Osteocyte (in vitro differentiated cells): ENCODE measurements at regions not wholly inside any gene's neighbourhood (a gene's known extent, or its start where the extent isn't known, plus 50 kb on each side); places are given as distances from the start of the nearest gene placed in this dataset.
A peak's percentile ranks its signal among the peaks of the same experiment; 100 is the strongest.

ENCODE experiments used
- DNase-seq: peaks from one replicate; pipeline ENCODE4 v3.0.0; 2021; ENCODE audit warnings: mixed read lengths; ENCODE audit not compliant: unreplicated experiment; ENCODE audit errors: extremely low spot score
- H3K27ac Mint-ChIP-seq: one replicate; pipeline ENCODE4 v1.8.0; 2021; ENCODE audit warnings: mild to moderate bottlenecking, mixed read lengths; ENCODE audit not compliant: unreplicated experiment
- H3K27me3 Mint-ChIP-seq: one replicate; pipeline ENCODE4 v1.8.0; 2021; ENCODE audit warnings: mixed read lengths; ENCODE audit not compliant: unreplicated experiment
- H3K36me3 Mint-ChIP-seq: one replicate; pipeline ENCODE4 v1.8.0; 2021; ENCODE audit warnings: mixed read lengths; ENCODE audit not compliant: unreplicated experiment
- H3K4me1 Mint-ChIP-seq: one replicate; pipeline ENCODE4 v1.8.0; 2021; ENCODE audit warnings: mixed read lengths; ENCODE audit not compliant: unreplicated experiment
- H3K4me3 Mint-ChIP-seq: one replicate; pipeline ENCODE4 v1.8.0; 2021; ENCODE audit warnings: mild to moderate bottlenecking, moderate library complexity, mixed read lengths; ENCODE audit not compliant: unreplicated experiment
- H3K9me3 Mint-ChIP-seq: one replicate; pipeline ENCODE4 v1.8.0; 2021; ENCODE audit warnings: mixed read lengths; ENCODE audit not compliant: unreplicated experiment
- CTCF ChIP-seq: fragments of 200-600 bp; sonication (generic); IDR thresholded peaks from 2 replicates; pipeline ENCODE4 v1.5.0; 2021; ENCODE audit warnings: antibody characterized with exemption, mild to moderate bottlenecking, moderate library complexity

DNA sequence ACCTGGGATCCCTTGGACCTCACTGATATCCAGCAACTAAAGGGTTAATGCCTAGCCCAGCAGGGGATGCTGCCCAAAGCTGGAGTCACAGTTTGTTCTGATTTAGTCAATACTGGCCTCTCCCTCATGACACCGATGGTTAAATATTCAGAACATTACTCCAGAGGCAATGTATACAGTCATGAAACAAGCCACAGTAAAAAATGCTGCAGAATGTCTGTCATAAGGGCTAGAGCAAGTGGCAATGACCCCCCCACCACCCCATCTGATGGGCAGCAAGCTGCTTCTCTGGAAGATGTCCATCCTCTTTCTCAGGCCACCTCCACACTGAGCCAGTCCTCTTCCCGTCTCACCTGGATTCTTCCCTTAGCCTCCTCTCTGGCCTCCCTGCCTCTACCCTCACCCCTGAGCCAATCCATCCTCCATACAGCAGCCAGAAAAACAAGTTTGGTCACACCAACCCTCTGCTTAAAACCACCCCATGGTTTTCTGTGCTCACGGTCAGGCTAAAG is 99.0 kb upstream of the KCNG1 start:
- H3K9me3 Mint-ChIP-seq: no peaks in the 10 kb centered on the region
- peak overlapping the region; percentile 52 for H3K27ac Mint-ChIP-seq
- peaks cover 20% of the 10 kb centered on the region for H3K4me1 Mint-ChIP-seq
- H3K4me3 Mint-ChIP-seq: no peak overlapping the region
- no peaks in the 10 kb centered on the region for H3K27me3 Mint-ChIP-seq
- H3K36me3 Mint-ChIP-seq: no peaks in the 10 kb centered on the region
- TF ChIP-seq CTCF: no peak
- no peak for DNase-seq

- DNase-seq: no peak
- no peaks in the 10 kb centered on the region for H3K9me3 Mint-ChIP-seq
- H3K4me3 Mint-ChIP-seq: no peak overlapping the region
- H3K27me3 Mint-ChIP-seq: no peaks in the 10 kb centered on the region
- H3K4me1 Mint-ChIP-seq: peaks cover 20% of the 10 kb centered on the region
- peak overlapping the region; percentile 41 for H3K27ac Mint-ChIP-seq
- TF ChIP-seq CTCF: no peak
- no peaks in the 10 kb centered on the region for H3K36me3 Mint-ChIP-seq
Observed at GRCh38 chr20:51121272-51121671, 98.4 kb upstream of the KCNG1 start.

DNA sequence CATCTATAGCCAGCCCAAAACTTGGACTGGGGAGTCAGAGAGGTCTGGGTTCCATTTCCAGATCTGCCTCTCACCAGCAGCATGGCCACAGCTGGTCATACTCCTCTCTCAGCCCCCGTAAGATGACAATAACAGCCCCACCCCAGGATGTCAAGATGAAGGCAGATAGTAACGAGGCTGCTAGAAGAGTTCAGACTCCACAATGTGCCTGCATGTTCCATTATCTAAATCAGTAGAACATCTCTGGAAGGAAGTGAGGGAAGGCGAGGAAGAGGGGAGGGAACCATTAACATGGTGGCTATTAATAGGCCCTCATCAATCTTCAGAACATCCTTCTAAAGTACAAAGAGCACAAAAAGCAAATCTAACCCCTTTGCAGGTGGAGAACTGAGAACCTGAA is 98.0 kb upstream of the KCNG1 start:
- Mint-ChIP-seq H3K27ac (no peak overlapping the region), H3K27me3 (no peaks in the 10 kb centered on the region), H3K36me3 (no peaks in the 10 kb centered on the region), H3K4me3 (no peak overlapping the region), H3K9me3 (no peaks in the 10 kb centered on the region), H3K4me1 (peaks cover 20% of the 10 kb centered on the region)
- no peak for TF ChIP-seq CTCF
- DNase-seq: no peak

DNA sequence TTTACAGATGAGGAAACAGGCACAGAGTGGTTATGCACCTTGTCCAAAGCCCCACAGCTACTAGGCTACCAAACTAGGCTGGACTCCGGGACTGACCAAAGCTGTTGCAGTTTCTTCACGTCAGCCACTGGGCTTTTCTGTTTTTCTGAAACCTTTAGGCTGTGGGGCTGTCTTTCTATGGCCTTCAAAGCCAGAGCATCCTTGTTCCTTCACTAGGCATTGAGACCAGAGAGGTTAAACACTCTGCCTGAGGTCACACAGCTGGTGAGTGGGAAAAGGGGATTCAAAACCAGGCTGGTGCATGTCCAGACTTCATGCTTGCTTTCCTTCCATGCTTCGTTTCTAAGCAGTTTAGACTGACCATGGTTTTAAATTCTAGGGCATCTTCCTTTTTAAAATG is 97.5 kb upstream of the KCNG1 start:
- H3K4me3 Mint-ChIP-seq: no peak overlapping the region
- TF ChIP-seq CTCF: no peak
- no peaks in the 10 kb centered on the region for H3K9me3 Mint-ChIP-seq
- no peaks in the 10 kb centered on the region for H3K36me3 Mint-ChIP-seq
- no peak overlapping the region for H3K27ac Mint-ChIP-seq
- no peaks in the 10 kb centered on the region for H3K27me3 Mint-ChIP-seq
- peaks cover 20% of the 10 kb centered on the region for H3K4me1 Mint-ChIP-seq
- no peak for DNase-seq

- no peak overlapping the region for H3K27ac Mint-ChIP-seq
- TF ChIP-seq CTCF: no peak
- no peaks in the 10 kb centered on the region for H3K9me3 Mint-ChIP-seq
- no peak overlapping the region for H3K4me3 Mint-ChIP-seq
- DNase-seq: no peak
- H3K36me3 Mint-ChIP-seq: no peaks in the 10 kb centered on the region
- peaks cover 20% of the 10 kb centered on the region for H3K4me1 Mint-ChIP-seq
- no peaks in the 10 kb centered on the region for H3K27me3 Mint-ChIP-seq
Observed at GRCh38 chr20:51119914-51120313, 97.0 kb upstream of the KCNG1 start.
